D721Med (cell line): ENCODE measurements at regions not wholly inside any gene's neighbourhood (a gene's known extent, or its start where the extent isn't known, plus 50 kb on each side); places are given as distances from the start of the nearest gene placed in this dataset.
"Not testable (repeated sequence)": the region's sequence is repeated elsewhere in the genome, so short reads cannot be mapped to it uniquely, and the experiment has no call there.

Experiments
- DNase-seq: peaks from one replicate; pipeline ENCODE4 v3.0.0; 2011; ENCODE audit warnings: low spot score; ENCODE audit not compliant: insufficient read length
- FAIRE-seq: peaks from 2 replicates; lab custom pipeline; 2011; peaks lifted over from hg19 to GRCh38; lab: Jason Lieb, UNC
- CTCF ChIP-seq: IDR thresholded peaks from 2 replicates; pipeline ENCODE4 v1.5.1; 2012; ENCODE audit warnings: mild to moderate bottlenecking, control low read depth; ENCODE audit not compliant: insufficient read depth; ENCODE audit errors: missing control alignments

- DNase-seq (no peak), FAIRE-seq (no peak)
- TF ChIP-seq CTCF: no peak
Measured at GRCh38 chr10:8853048-8853447, 798.6 kb downstream of the GATA3 start.

- not testable (repeated sequence) for DNase-seq, FAIRE-seq
Measured at GRCh38 chr10:8868924-8869323, 814.4 kb downstream of the GATA3 start.

- TF ChIP-seq CTCF: peak; percentile 21
- FAIRE-seq (no peak), DNase-seq (no peak)
Measured at GRCh38 chr10:8873310-8873709, 818.8 kb downstream of the GATA3 start.

- TF ChIP-seq CTCF: no peak
- no peak for FAIRE-seq
- DNase-seq: no peak
Measured at GRCh38 chr10:8874268-8874667, 819.8 kb downstream of the GATA3 start.

GRCh38 chr10:8874972-8875371 lies 820.5 kb downstream of the GATA3 start:
- DNase-seq (no peak), FAIRE-seq (no peak)
- no peak for TF ChIP-seq CTCF

GRCh38 chr10:8876171-8876570 lies 821.7 kb downstream of the GATA3 start:
- TF ChIP-seq CTCF: no peak
- FAIRE-seq (no peak), DNase-seq (no peak)

GRCh38 chr10:8889538-8889937 lies 835.0 kb downstream of the GATA3 start:
- no peak for DNase-seq
- TF ChIP-seq CTCF: no peak
- no peak for FAIRE-seq

GRCh38 chr10:8893102-8893501 lies 838.6 kb downstream of the GATA3 start:
- no peak for TF ChIP-seq CTCF
- FAIRE-seq (no peak), DNase-seq (no peak)
